ENCODE measurements at regions not wholly inside any gene's neighbourhood (a gene's known extent, or its start where the extent isn't known, plus 50 kb on each side); places are given as distances from the start of the nearest gene placed in this dataset.
A peak's percentile ranks its signal among the peaks of the same experiment; 100 is the strongest.

- DNase-seq (ENCODE audit: low spot score) (no peak), ATAC-seq (no peak)
- intact Hi-C loops (cut with DNase I), result no loop called here
Observed at GRCh38 chr9:108184941-108185340, 670.8 kb downstream of the ACTL7B start.

GRCh38 chr9:108184009-108184408 lies 671.8 kb downstream of the ACTL7B start:
- intact Hi-C loops (cut with DNase I), result no loop called here
- no peak for DNase-seq (ENCODE audit: low spot score)
- no peak for ATAC-seq

- intact Hi-C loops (cut with DNase I), result no loop called here
- DNase-seq (ENCODE audit: low spot score), result no peak
- peak; percentile 28 for ATAC-seq
Observed at GRCh38 chr9:108182950-108183381, 672.8 kb downstream of the ACTL7B start.

GRCh38 chr9:108182270-108182669 lies 673.5 kb downstream of the ACTL7B start:
- DNase-seq (ENCODE audit: low spot score) (no peak), ATAC-seq (no peak)
- intact Hi-C loops (cut with DNase I), result no loop called here

- intact Hi-C loops (cut with DNase I), result no loop called here
- ATAC-seq, result no peak
- no peak for DNase-seq (ENCODE audit: low spot score)
Observed at GRCh38 chr9:108181441-108181840, 674.3 kb downstream of the ACTL7B start.

GRCh38 chr9:108180541-108180940 lies 675.2 kb downstream of the ACTL7B start:
- no peak for DNase-seq (ENCODE audit: low spot score)

GRCh38 chr9:108178318-108178717 lies 677.5 kb downstream of the ACTL7B start:
- no peak for DNase-seq (ENCODE audit: low spot score)
- ATAC-seq, result no peak
- intact Hi-C loops (cut with DNase I), result no loop called here

More at GRCh38 chr9:108180541-108180940, 675.2 kb downstream of the ACTL7B start:
- intact Hi-C loops (cut with DNase I), result no loop called here
- no peak for ATAC-seq

GRCh38 chr9:108168236-108168850 lies 678.8 kb upstream of the KLF4 start:
- intact Hi-C loops (cut with DNase I), result no loop called here
- DNase-seq (ENCODE audit: low spot score) (no peak), ATAC-seq (peak; percentile 91)

GRCh38 chr9:108167136-108167900 lies 677.7 kb upstream of the KLF4 start:
- ATAC-seq (no peak), DNase-seq (ENCODE audit: low spot score) (no peak)
- intact Hi-C loops (cut with DNase I), result no loop called here

GRCh38 chr9:108166519-108166918 lies 677.0 kb upstream of the KLF4 start:
- DNase-seq (ENCODE audit: low spot score) (no peak), ATAC-seq (no peak)
- intact Hi-C loops (cut with DNase I), result no loop called here

GRCh38 chr9:108163321-108164005 lies 673.9 kb upstream of the KLF4 start:
- intact Hi-C loops (cut with DNase I), result no loop called here
- DNase-seq (ENCODE audit: low spot score), result no peak
- no peak for ATAC-seq

- no peak for DNase-seq (ENCODE audit: low spot score)
- ATAC-seq, result no peak
- intact Hi-C loops (cut with DNase I), result no loop called here
Observed at GRCh38 chr9:108162664-108163063, 673.1 kb upstream of the KLF4 start.

- intact Hi-C loops (cut with DNase I), result no loop called here
- DNase-seq (ENCODE audit: low spot score), result no peak
- ATAC-seq, result no peak
Observed at GRCh38 chr9:108161503-108161902, 671.9 kb upstream of the KLF4 start.

GRCh38 chr9:108160706-108161355 lies 671.3 kb upstream of the KLF4 start:
- intact Hi-C loops (cut with DNase I), result no loop called here
- DNase-seq (ENCODE audit: low spot score), result no peak
- ATAC-seq, result no peak

- ATAC-seq (no peak), DNase-seq (ENCODE audit: low spot score) (no peak)
- intact Hi-C loops (cut with DNase I), result no loop called here
Observed at GRCh38 chr9:108160039-108160438, 670.5 kb upstream of the KLF4 start.

- intact Hi-C loops (cut with DNase I), result no loop called here
- DNase-seq (ENCODE audit: low spot score) (no peak), ATAC-seq (no peak)
Observed at GRCh38 chr9:108158236-108158995, 668.8 kb upstream of the KLF4 start.

GRCh38 chr9:108156270-108156998 lies 666.9 kb upstream of the KLF4 start:
- no peak for DNase-seq (ENCODE audit: low spot score)
- intact Hi-C loops (cut with DNase I), result no loop called here
- ATAC-seq, result no peak

GRCh38 chr9:108153416-108153815 lies 663.8 kb upstream of the KLF4 start:
- no peak for ATAC-seq
- intact Hi-C loops (cut with DNase I), result no loop called here

More at GRCh38 chr9:108153416-108153815, 663.8 kb upstream of the KLF4 start:
- DNase-seq (ENCODE audit: low spot score), result no peak
